ENCODE measurements at regions not wholly inside any gene's neighbourhood (a gene's known extent, or its start where the extent isn't known, plus 50 kb on each side); places are given as distances from the start of the nearest gene placed in this dataset.
"Not testable (repeated sequence)": the region's sequence is repeated elsewhere in the genome, so short reads cannot be mapped to it uniquely, and the experiment has no call there.

- DNase-seq (ENCODE audit: low read depth, low spot score) = no peak
These were observed 484.4 kb upstream of the SPRED2 start for GRCh38 chr2:65916785-65917295.

- no peak for DNase-seq (ENCODE audit: low read depth, low spot score)
These were observed 483.8 kb upstream of the SPRED2 start for GRCh38 chr2:65916177-65916576.

- DNase-seq (ENCODE audit: low read depth, low spot score) = no peak
These were observed 482.9 kb upstream of the SPRED2 start for GRCh38 chr2:65915273-65915672.

GRCh38 chr2:65914244-65914786, 481.9 kb upstream of the SPRED2 start:
- DNase-seq (ENCODE audit: low read depth, low spot score) = no peak

GRCh38 chr2:65913813-65914212, 481.4 kb upstream of the SPRED2 start:
- no peak for DNase-seq (ENCODE audit: low read depth, low spot score)

GRCh38 chr2:65901756-65902155, 469.4 kb upstream of the SPRED2 start:
- no peak for DNase-seq (ENCODE audit: low read depth, low spot score)

GRCh38 chr2:65896446-65896845, 464.0 kb upstream of the SPRED2 start:
- no peak for DNase-seq (ENCODE audit: low read depth, low spot score)

- DNase-seq (ENCODE audit: low read depth, low spot score) = not testable (repeated sequence)
These were observed 457.7 kb upstream of the SPRED2 start for GRCh38 chr2:65890131-65890530.

- DNase-seq (ENCODE audit: low read depth, low spot score) = no peak
These were observed 452.9 kb upstream of the SPRED2 start for GRCh38 chr2:65885266-65885665.

- DNase-seq (ENCODE audit: low read depth, low spot score) = no peak
These were observed 449.2 kb upstream of the SPRED2 start for GRCh38 chr2:65881592-65881991.

- DNase-seq (ENCODE audit: low read depth, low spot score) = no peak
These were observed 448.0 kb upstream of the SPRED2 start for GRCh38 chr2:65880436-65880835.

GRCh38 chr2:65878011-65878340, 445.6 kb upstream of the SPRED2 start:
- no peak for DNase-seq (ENCODE audit: low read depth, low spot score)

- DNase-seq (ENCODE audit: low read depth, low spot score) = no peak
These were observed 445.1 kb upstream of the SPRED2 start for GRCh38 chr2:65877331-65878010.

GRCh38 chr2:65876114-65876513, 443.7 kb upstream of the SPRED2 start:
- no peak for DNase-seq (ENCODE audit: low read depth, low spot score)

GRCh38 chr2:65870826-65871225, 438.4 kb upstream of the SPRED2 start:
- no peak for DNase-seq (ENCODE audit: low read depth, low spot score)

GRCh38 chr2:65869296-65869695, 436.9 kb upstream of the SPRED2 start:
- DNase-seq (ENCODE audit: low read depth, low spot score) = no peak

GRCh38 chr2:65868177-65868576, 435.8 kb upstream of the SPRED2 start:
- no peak for DNase-seq (ENCODE audit: low read depth, low spot score)

- DNase-seq (ENCODE audit: low read depth, low spot score) = no peak
These were observed 435.0 kb upstream of the SPRED2 start for GRCh38 chr2:65867446-65867845.

- DNase-seq (ENCODE audit: low read depth, low spot score) = no peak
These were observed 433.7 kb upstream of the SPRED2 start for GRCh38 chr2:65866148-65866547.

GRCh38 chr2:65864619-65865018, 432.2 kb upstream of the SPRED2 start:
- DNase-seq (ENCODE audit: low read depth, low spot score) = no peak

- no peak for DNase-seq (ENCODE audit: low read depth, low spot score)
These were observed 431.3 kb upstream of the SPRED2 start for GRCh38 chr2:65863713-65864112.

- no peak for DNase-seq (ENCODE audit: low read depth, low spot score)
These were observed 424.5 kb upstream of the SPRED2 start for GRCh38 chr2:65856928-65857327.

- DNase-seq (ENCODE audit: low read depth, low spot score) = no peak
These were observed 424.0 kb upstream of the SPRED2 start for GRCh38 chr2:65856423-65856822.

- no peak for DNase-seq (ENCODE audit: low read depth, low spot score)
These were observed 418.3 kb upstream of the SPRED2 start for GRCh38 chr2:65850695-65851094.
